ENCODE measurements at regions not wholly inside any gene's neighbourhood (a gene's known extent, or its start where the extent isn't known, plus 50 kb on each side); places are given as distances from the start of the nearest gene placed in this dataset.

DNA sequence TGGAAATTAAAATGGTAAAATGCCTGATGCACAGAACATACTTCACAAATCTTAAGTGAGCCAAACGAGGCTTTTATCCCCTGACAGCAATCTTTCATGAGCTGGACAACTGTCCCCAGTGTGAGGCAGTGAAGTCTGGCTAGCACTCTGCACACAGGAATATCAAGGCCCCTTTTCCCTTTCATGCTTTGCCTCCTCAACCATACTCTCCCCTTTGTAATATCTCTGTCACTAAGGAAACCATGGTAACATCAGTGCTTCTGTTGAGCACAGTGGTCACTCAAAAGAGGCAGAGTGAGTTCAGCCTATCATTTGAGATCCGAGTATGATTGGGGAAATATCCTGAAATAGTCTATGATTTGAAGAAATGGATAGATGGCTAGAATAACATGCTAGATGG, 318.3 kb downstream of the ENC1 start:
- no peaks in the 10 kb centered on the region for H3K36me3 ChIP-seq (ENCODE audit: control insufficient read depth in 1 of 2, insufficient read depth in 2 of 2, low read length in 2 of 2)
- ATAC-seq (no peak), DNase-seq (ENCODE audit: low read depth, low spot score) (no peak)
- H3K4me2 ChIP-seq (ENCODE audit: low read length), result no peak overlapping the region
- H3K4me1 ChIP-seq (ENCODE audit: control insufficient read depth in 1 of 2, insufficient read depth in 2 of 2, low read length in 2 of 2), result peaks cover 10 to 21% of the 10 kb centered on the region in 2 experiments
- H4K20me1 ChIP-seq (ENCODE audit: insufficient read depth), result no peaks in the 10 kb centered on the region
- H2AFZ ChIP-seq (ENCODE audit: low read depth, low read length, poor library complexity, severe bottlenecking), result no peak overlapping the region
- H3K9ac ChIP-seq (ENCODE audit: low read length), result no peak overlapping the region
- H3K27me3 ChIP-seq (ENCODE audit: insufficient read depth, low read length), result peaks cover 32% of the 10 kb centered on the region
- no peak overlapping the region for H3K4me3 ChIP-seq (replicated peaks in 1 of 2; ENCODE audit: low read depth in 1 of 2, low read length in 2 of 2)
- H3K9me2 ChIP-seq (ENCODE audit: insufficient read depth), result no peaks in the 10 kb centered on the region
- no peaks in the 10 kb centered on the region for H3K9me3 ChIP-seq (ENCODE audit: control insufficient read depth in 1 of 2, insufficient read depth in 1 of 2, low read depth in 1 of 2, low read length in 2 of 2)
- no peak for TF ChIP-seq CEBPB (IDR thresholded peaks at IDR 0.05; ENCODE audit: low read depth)
- no peak for TF ChIP-seq RAD21 (IDR thresholded peaks at IDR 0.05; ENCODE audit: low read depth)
- no peak for TF ChIP-seq MAX (IDR thresholded peaks at IDR 0.05)
- no peak for TF ChIP-seq ZNF274 (IDR thresholded peaks at IDR 0.05; ENCODE audit: low read depth, low read length)
- TF ChIP-seq POLR2A (IDR thresholded peaks at IDR 0.05; ENCODE audit: borderline replicate concordance, extremely low read depth, insufficient read depth, insufficient read length), result no peak
- TF ChIP-seq FOSL1 (IDR thresholded peaks at IDR 0.05; ENCODE audit: low read depth), result no peak
- no peak for TF ChIP-seq EZH2 (IDR thresholded peaks at IDR 0.05)
- TF ChIP-seq ELF1 (IDR thresholded peaks at IDR 0.05; ENCODE audit: borderline replicate concordance, low read depth), result no peak
- no peak for TF ChIP-seq SRF (IDR thresholded peaks at IDR 0.05; ENCODE audit: low read depth)
- no peak for TF ChIP-seq EGR1 (IDR thresholded peaks at IDR 0.05; ENCODE audit: low read depth)
- no peak for TF ChIP-seq ZFX (IDR thresholded peaks at IDR 0.05)
- no peak for TF ChIP-seq POLR2AphosphoS5 (IDR thresholded peaks at IDR 0.05; ENCODE audit: low read depth, low read length)
- no peak for TF ChIP-seq TCF7L2 (IDR thresholded peaks at IDR 0.05; ENCODE audit: borderline replicate concordance, extremely low read depth, insufficient read depth, insufficient read length)
- TF ChIP-seq, protein P1, sequence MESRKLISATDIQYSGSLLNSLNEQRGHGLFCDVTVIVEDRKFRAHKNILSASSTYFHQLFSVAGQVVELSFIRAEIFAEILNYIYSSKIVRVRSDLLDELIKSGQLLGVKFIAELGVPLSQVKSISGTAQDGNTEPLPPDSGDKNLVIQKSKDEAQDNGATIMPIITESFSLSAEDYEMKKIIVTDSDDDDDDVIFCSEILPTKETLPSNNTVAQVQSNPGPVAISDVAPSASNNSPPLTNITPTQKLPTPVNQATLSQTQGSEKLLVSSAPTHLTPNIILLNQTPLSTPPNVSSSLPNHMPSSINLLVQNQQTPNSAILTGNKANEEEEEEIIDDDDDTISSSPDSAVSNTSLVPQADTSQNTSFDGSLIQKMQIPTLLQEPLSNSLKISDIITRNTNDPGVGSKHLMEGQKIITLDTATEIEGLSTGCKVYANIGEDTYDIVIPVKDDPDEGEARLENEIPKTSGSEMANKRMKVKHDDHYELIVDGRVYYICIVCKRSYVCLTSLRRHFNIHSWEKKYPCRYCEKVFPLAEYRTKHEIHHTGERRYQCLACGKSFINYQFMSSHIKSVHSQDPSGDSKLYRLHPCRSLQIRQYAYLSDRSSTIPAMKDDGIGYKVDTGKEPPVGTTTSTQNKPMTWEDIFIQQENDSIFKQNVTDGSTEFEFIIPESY (IDR thresholded peaks at IDR 0.05; ENCODE audit: extremely low read depth, insufficient replicate concordance, low read length), result no peak
- TF ChIP-seq YY1 (IDR thresholded peaks at IDR 0.05; ENCODE audit: extremely low read depth, insufficient replicate concordance, low read depth, low read length), result no peak
- TF ChIP-seq, protein P2, sequence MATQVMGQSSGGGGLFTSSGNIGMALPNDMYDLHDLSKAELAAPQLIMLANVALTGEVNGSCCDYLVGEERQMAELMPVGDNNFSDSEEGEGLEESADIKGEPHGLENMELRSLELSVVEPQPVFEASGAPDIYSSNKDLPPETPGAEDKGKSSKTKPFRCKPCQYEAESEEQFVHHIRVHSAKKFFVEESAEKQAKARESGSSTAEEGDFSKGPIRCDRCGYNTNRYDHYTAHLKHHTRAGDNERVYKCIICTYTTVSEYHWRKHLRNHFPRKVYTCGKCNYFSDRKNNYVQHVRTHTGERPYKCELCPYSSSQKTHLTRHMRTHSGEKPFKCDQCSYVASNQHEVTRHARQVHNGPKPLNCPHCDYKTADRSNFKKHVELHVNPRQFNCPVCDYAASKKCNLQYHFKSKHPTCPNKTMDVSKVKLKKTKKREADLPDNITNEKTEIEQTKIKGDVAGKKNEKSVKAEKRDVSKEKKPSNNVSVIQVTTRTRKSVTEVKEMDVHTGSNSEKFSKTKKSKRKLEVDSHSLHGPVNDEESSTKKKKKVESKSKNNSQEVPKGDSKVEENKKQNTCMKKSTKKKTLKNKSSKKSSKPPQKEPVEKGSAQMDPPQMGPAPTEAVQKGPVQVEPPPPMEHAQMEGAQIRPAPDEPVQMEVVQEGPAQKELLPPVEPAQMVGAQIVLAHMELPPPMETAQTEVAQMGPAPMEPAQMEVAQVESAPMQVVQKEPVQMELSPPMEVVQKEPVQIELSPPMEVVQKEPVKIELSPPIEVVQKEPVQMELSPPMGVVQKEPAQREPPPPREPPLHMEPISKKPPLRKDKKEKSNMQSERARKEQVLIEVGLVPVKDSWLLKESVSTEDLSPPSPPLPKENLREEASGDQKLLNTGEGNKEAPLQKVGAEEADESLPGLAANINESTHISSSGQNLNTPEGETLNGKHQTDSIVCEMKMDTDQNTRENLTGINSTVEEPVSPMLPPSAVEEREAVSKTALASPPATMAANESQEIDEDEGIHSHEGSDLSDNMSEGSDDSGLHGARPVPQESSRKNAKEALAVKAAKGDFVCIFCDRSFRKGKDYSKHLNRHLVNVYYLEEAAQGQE (IDR thresholded peaks at IDR 0.05; ENCODE audit: low read depth), result no peak
- TF ChIP-seq EZH2phosphoT487 (IDR thresholded peaks at IDR 0.05; ENCODE audit: borderline replicate concordance), result no peak
- no peak for TF ChIP-seq SP1 (IDR thresholded peaks at IDR 0.05; ENCODE audit: low read depth)
- no peak for TF ChIP-seq SIN3A (IDR thresholded peaks at IDR 0.05; ENCODE audit: low read depth)
- H3K27ac ChIP-seq (ENCODE audit: low read depth, low read length), result no peak overlapping the region
- RAD21 ChIA-PET (ENCODE audit: low non-redundant PET in 1 of 2, low total read pairs in 2 of 2, uncharacterized antibody in 2 of 2, unreplicated experiment in 2 of 2), result no interaction called here
- no TSS peak for BruUV-seq (replicated peaks)
- intact Hi-C loops (cut with micrococcal nuclease), result no loop called here
- POLR2A ChIA-PET, result no interaction called here
- CTCF ChIA-PET, result no interaction called here
- H3K79me2 ChIP-seq (ENCODE audit: insufficient read depth, low read length), result no peaks in the 10 kb centered on the region
